ENCODE measurements at regions not wholly inside any gene's neighbourhood (a gene's known extent, or its start where the extent isn't known, plus 50 kb on each side); places are given as distances from the start of the nearest gene placed in this dataset.
"Not testable (repeated sequence)": the region's sequence is repeated elsewhere in the genome, so short reads cannot be mapped to it uniquely, and the experiment has no call there.

GRCh38 chr11:38927993-38928392 lies 2330.0 kb upstream of the RAG2 start:
- Mint-ChIP-seq H3K4me1 (ENCODE audit: unreplicated experiment) (no peaks in the 10 kb centered on the region), H3K27me3 (ENCODE audit: unreplicated experiment) (no peaks in the 10 kb centered on the region), H3K4me3 (ENCODE audit: unreplicated experiment) (no peak overlapping the region), H3K36me3 (ENCODE audit: low read depth, unreplicated experiment) (no peaks in the 10 kb centered on the region), H3K27ac (ENCODE audit: unreplicated experiment) (no peak overlapping the region), H3K9me3 (ENCODE audit: unreplicated experiment) (no peaks in the 10 kb centered on the region)
- DNase-seq (ENCODE audit: low spot score): no peak
- TF ChIP-seq CTCF (IDR thresholded peaks at IDR 0.05; ENCODE audit: unreplicated experiment): no peak

- no peak for TF ChIP-seq CTCF (IDR thresholded peaks at IDR 0.05; ENCODE audit: unreplicated experiment)
- Mint-ChIP-seq H3K27ac (ENCODE audit: unreplicated experiment) (no peak overlapping the region), H3K4me1 (ENCODE audit: unreplicated experiment) (no peaks in the 10 kb centered on the region), H3K4me3 (ENCODE audit: unreplicated experiment) (no peak overlapping the region), H3K36me3 (ENCODE audit: low read depth, unreplicated experiment) (no peaks in the 10 kb centered on the region), H3K27me3 (ENCODE audit: unreplicated experiment) (no peaks in the 10 kb centered on the region), H3K9me3 (ENCODE audit: unreplicated experiment) (no peaks in the 10 kb centered on the region)
- no peak for DNase-seq (ENCODE audit: low spot score)
These were observed 2326.6 kb upstream of the RAG2 start for GRCh38 chr11:38924644-38925043.

GRCh38 chr11:38900211-38900610 lies 2302.2 kb upstream of the RAG2 start:
- DNase-seq (ENCODE audit: low spot score): no peak
- H3K27me3 Mint-ChIP-seq (ENCODE audit: unreplicated experiment): no peaks in the 10 kb centered on the region
- TF ChIP-seq CTCF (IDR thresholded peaks at IDR 0.05; ENCODE audit: unreplicated experiment): no peak
- no peaks in the 10 kb centered on the region for H3K9me3 Mint-ChIP-seq (ENCODE audit: unreplicated experiment)
- no peaks in the 10 kb centered on the region for H3K36me3 Mint-ChIP-seq (ENCODE audit: low read depth, unreplicated experiment)
- no peak overlapping the region for H3K4me3 Mint-ChIP-seq (ENCODE audit: unreplicated experiment)
- no peaks in the 10 kb centered on the region for H3K4me1 Mint-ChIP-seq (ENCODE audit: unreplicated experiment)
- no peak overlapping the region for H3K27ac Mint-ChIP-seq (ENCODE audit: unreplicated experiment)

GRCh38 chr11:38894201-38894600 lies 2296.2 kb upstream of the RAG2 start:
- H3K27ac Mint-ChIP-seq (ENCODE audit: unreplicated experiment); H3K27me3 Mint-ChIP-seq (ENCODE audit: unreplicated experiment); H3K4me3 Mint-ChIP-seq (ENCODE audit: unreplicated experiment); DNase-seq (ENCODE audit: low spot score); H3K9me3 Mint-ChIP-seq (ENCODE audit: unreplicated experiment); H3K36me3 Mint-ChIP-seq (ENCODE audit: low read depth, unreplicated experiment); H3K4me1 Mint-ChIP-seq (ENCODE audit: unreplicated experiment): not testable (repeated sequence)

- no peak overlapping the region for H3K27ac Mint-ChIP-seq (ENCODE audit: unreplicated experiment)
- H3K4me1 Mint-ChIP-seq (ENCODE audit: unreplicated experiment): no peaks in the 10 kb centered on the region
- no peaks in the 10 kb centered on the region for H3K27me3 Mint-ChIP-seq (ENCODE audit: unreplicated experiment)
- H3K4me3 Mint-ChIP-seq (ENCODE audit: unreplicated experiment): no peak overlapping the region
- no peak for TF ChIP-seq CTCF (IDR thresholded peaks at IDR 0.05; ENCODE audit: unreplicated experiment)
- H3K9me3 Mint-ChIP-seq (ENCODE audit: unreplicated experiment): no peaks in the 10 kb centered on the region
- no peak for DNase-seq (ENCODE audit: low spot score)
- no peaks in the 10 kb centered on the region for H3K36me3 Mint-ChIP-seq (ENCODE audit: low read depth, unreplicated experiment)
These were observed 2286.3 kb upstream of the RAG2 start for GRCh38 chr11:38884145-38884865.
